OCI-LY1 (cell line): ENCODE measurements at regions not wholly inside any gene's neighbourhood (a gene's known extent, or its start where the extent isn't known, plus 50 kb on each side); places are given as distances from the start of the nearest gene placed in this dataset.

Source experiments
- H2AFZ ChIP-seq: fragments of 200-600 bp; sonication (generic), shearing (Covaris generic); 2 replicates; pipeline ENCODE4 v1.6.0; 2014; ENCODE audit warnings: antibody characterized with exemption, mild to moderate bottlenecking, low read length
- H3F3A ChIP-seq: fragments of 200-600 bp; sonication (generic), shearing (Covaris generic); 2 replicates; pipeline ENCODE4 v1.6.0; 2014; ENCODE audit warnings: mild to moderate bottlenecking, antibody characterized with exemption, low read length, moderate library complexity; ENCODE audit not compliant: insufficient read depth
- H3K27ac ChIP-seq: fragments of 200-600 bp; sonication (generic); 2 replicates; pipeline ENCODE4 v1.5.1; 2014; ENCODE audit warnings: low read length, mixed run types, mild to moderate bottlenecking, low read depth; ENCODE audit not compliant: poor library complexity, severe bottlenecking
- H3K27me3 ChIP-seq: fragments of 200-600 bp; sonication (generic); 2 replicates; pipeline ENCODE4 v1.6.0; 2014; ENCODE audit warnings: antibody characterized with exemption, mild to moderate bottlenecking, low read length, moderate library complexity; ENCODE audit not compliant: insufficient read depth
- H3K36me3 ChIP-seq: fragments of 200-600 bp; sonication (generic); 2 replicates; pipeline ENCODE4 v1.6.1; 2014; ENCODE audit warnings: mild to moderate bottlenecking, antibody characterized with exemption, low read length, moderate library complexity, mixed read lengths; ENCODE audit not compliant: insufficient read depth
- H3K4me1 ChIP-seq: fragments of 200-600 bp; sonication (generic); 2 replicates; pipeline ENCODE4 v1.5.1; 2014; ENCODE audit warnings: mild to moderate bottlenecking, low read length, moderate library complexity; ENCODE audit not compliant: insufficient read depth, severe bottlenecking
- H3K4me2 ChIP-seq: fragments of 200-600 bp; sonication (generic), shearing (Covaris generic); 2 replicates; pipeline ENCODE4 v1.6.1; 2014; ENCODE audit warnings: low read length
- H3K4me3 ChIP-seq: fragments of 200-600 bp; sonication (generic); 2 replicates; pipeline ENCODE4 v1.5.1; 2014; ENCODE audit warnings: low read length, low read depth, mild to moderate bottlenecking, mixed read lengths; ENCODE audit not compliant: poor library complexity, severe bottlenecking
- H3K79me2 ChIP-seq: fragments of 200-600 bp; shearing (Covaris generic); 2 replicates; pipeline ENCODE4 v1.6.1; 2016; ENCODE audit warnings: mixed run types, low read length, mixed read lengths; ENCODE audit not compliant: insufficient read depth
- H3K9ac ChIP-seq: fragments of 200-600 bp; sonication (generic), shearing (Covaris generic); 2 replicates; pipeline ENCODE4 v1.6.1; 2014; ENCODE audit warnings: mild to moderate bottlenecking, low read length, mixed read lengths
- H3K9me2 ChIP-seq: fragments of 200-600 bp; sonication (generic), shearing (Covaris generic); 2 replicates; pipeline ENCODE4 v1.6.1; 2014; ENCODE audit warnings: low read depth, mild to moderate bottlenecking, low read length, mixed read lengths
- H3K9me3 ChIP-seq: fragments of 200-600 bp; shearing (Covaris generic); 2 replicates; pipeline ENCODE4 v1.6.1; 2014; ENCODE audit warnings: low read length, mixed read lengths
- H4K20me1 ChIP-seq: fragments of 200-600 bp; sonication (generic), shearing (Covaris generic); 2 replicates; pipeline ENCODE4 v1.6.0; 2016; ENCODE audit warnings: mild to moderate bottlenecking, low read length; ENCODE audit not compliant: insufficient read depth
- CTCF ChIP-seq: fragments of 200-600 bp; sonication (generic), shearing (Covaris generic); IDR thresholded peaks from 2 replicates; pipeline ENCODE4 v1.5.1; 2017; ENCODE audit warnings: mild to moderate bottlenecking, antibody characterized with exemption, low read length, moderate library complexity, mixed read lengths
- EZH2 ChIP-seq: fragments of 200-600 bp; sonication (generic), shearing (Covaris generic); IDR thresholded peaks from 2 replicates; pipeline ENCODE4 v1.8.0; 2017; ENCODE audit warnings: borderline replicate concordance, mixed run types, mild to moderate bottlenecking, antibody characterized with exemption, low read length, moderate library complexity, mixed read lengths

GRCh38 chr6:71537717-71538116 lies 249.1 kb downstream of the OGFRL1 start:
- Histone ChIP-seq H2AFZ (no peak overlapping the region), H3K9me3 (no peaks in the 10 kb centered on the region), H3K4me1 (no peaks in the 10 kb centered on the region), H3K9me2 (no peaks in the 10 kb centered on the region), H3K27ac (no peak overlapping the region), H3K4me2 (no peak overlapping the region), H3K79me2 (no peaks in the 10 kb centered on the region), H3F3A (no peaks in the 10 kb centered on the region), H3K27me3 (no peaks in the 10 kb centered on the region), H3K36me3 (no peaks in the 10 kb centered on the region), H3K4me3 (no peak overlapping the region), H4K20me1 (no peaks in the 10 kb centered on the region), H3K9ac (no peak overlapping the region)
- TF ChIP-seq EZH2 (no peak), CTCF (no peak)

- Histone ChIP-seq H3K4me2 (no peak overlapping the region), H3K4me1 (no peaks in the 10 kb centered on the region), H3K27me3 (no peaks in the 10 kb centered on the region), H3K9me2 (no peaks in the 10 kb centered on the region), H2AFZ (no peak overlapping the region), H3K4me3 (no peak overlapping the region), H3K36me3 (no peaks in the 10 kb centered on the region), H4K20me1 (no peaks in the 10 kb centered on the region), H3F3A (no peaks in the 10 kb centered on the region), H3K9me3 (no peaks in the 10 kb centered on the region), H3K79me2 (no peaks in the 10 kb centered on the region), H3K27ac (no peak overlapping the region), H3K9ac (no peak overlapping the region)
- TF ChIP-seq EZH2 (no peak), CTCF (no peak)
Measured at GRCh38 chr6:71544028-71544427, 255.4 kb downstream of the OGFRL1 start.

GRCh38 chr6:71544906-71545305 lies 256.3 kb downstream of the OGFRL1 start:
- Histone ChIP-seq H3K4me3 (no peak overlapping the region), H3F3A (no peaks in the 10 kb centered on the region), H3K9me3 (no peaks in the 10 kb centered on the region), H2AFZ (no peak overlapping the region), H3K4me2 (no peak overlapping the region), H3K4me1 (no peaks in the 10 kb centered on the region), H3K36me3 (no peaks in the 10 kb centered on the region), H3K27me3 (no peaks in the 10 kb centered on the region), H3K79me2 (no peaks in the 10 kb centered on the region), H3K9ac (no peak overlapping the region), H3K27ac (no peak overlapping the region), H4K20me1 (no peaks in the 10 kb centered on the region), H3K9me2 (no peaks in the 10 kb centered on the region)
- no peak for TF ChIP-seq EZH2
- TF ChIP-seq CTCF: no peak
